Stimulated activated CD4-positive, alpha-beta T cell treated with anti-CD3 and anti-CD28 coated beads, Interleukin-1b, Interleukin-23, amount 100 ng/mL, for 48 hours (primary cell): ENCODE measurements at regions not wholly inside any gene's neighbourhood (a gene's known extent, or its start where the extent isn't known, plus 50 kb on each side); places are given as distances from the start of the nearest gene placed in this dataset.

Source experiments
- DNase-seq: peaks from one replicate; pipeline ENCODE4 v3.0.0-alpha.2; 2020

DNA sequence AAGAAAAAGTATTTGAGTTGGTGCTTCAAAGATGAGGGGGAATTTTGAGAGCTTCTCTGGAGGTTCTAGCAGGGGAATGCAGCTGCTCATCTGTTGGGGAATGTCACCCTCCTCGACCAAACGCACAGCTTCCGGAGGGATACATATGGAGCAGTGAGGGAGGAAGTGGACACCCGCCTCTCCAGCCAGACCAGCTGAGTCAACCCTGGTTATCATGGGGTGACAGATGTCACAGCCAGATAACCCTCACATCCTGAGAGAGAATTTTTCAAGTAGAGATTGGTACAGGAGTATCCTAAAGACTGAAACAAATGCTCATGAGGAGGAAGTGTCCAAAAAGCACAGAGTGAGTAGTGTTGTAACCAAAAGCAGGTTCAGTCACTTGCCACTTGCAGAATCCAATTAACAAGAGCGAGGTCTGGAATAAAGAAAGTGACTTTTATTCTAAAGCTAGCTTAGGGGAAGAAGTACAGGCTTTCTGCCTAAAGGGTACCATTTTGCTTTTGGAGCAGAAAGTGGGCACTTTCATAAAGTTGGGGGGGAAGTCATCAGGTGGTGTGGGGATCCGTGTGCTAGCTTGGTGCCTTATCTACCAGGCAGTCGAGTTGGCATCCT, 395.2 kb downstream of the RAD51AP2 start:
- DNase-seq = no peak

DNA sequence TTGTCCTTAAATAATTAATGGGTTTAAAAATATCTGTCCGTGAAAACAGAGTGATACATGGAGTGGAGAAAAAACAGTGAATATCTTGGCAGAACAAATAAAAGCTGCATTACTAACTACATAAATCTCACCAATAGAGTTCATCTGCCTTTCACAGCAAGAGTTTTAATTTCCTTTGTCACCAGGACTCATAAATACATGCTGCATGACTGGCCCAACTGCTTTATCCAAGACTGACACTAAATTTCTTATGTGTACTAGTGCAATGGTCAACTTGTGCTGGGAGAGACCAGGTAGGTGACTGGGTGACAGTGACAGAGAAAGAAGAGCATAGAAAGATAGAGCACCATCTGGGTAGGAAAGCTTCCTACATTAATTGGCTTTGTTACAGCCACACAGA, 402.8 kb downstream of the RAD51AP2 start:
- no peak for DNase-seq

- no peak for DNase-seq
Observed at GRCh38 chr2:17115042-17115441, 403.2 kb downstream of the RAD51AP2 start.

DNA sequence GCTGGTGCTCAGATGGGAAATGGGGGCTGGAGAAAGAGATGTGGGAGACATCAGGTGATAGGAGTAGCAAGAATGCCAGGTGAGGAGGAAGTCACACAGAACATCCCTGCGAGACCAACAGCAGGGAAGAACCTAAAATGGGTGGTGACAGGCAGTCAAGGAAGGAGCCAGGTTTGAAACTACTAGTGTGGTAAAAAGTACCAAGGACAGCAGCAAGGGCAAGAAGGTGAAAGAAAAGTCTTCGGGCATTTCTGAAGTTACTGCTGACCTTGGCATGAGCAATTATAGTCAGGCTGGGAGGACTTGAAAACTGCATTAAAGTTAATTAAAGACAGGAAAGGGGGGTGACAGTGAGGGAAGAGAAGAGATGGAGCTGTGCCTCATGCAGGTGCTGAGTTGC, 410.4 kb downstream of the RAD51AP2 start:
- DNase-seq = no peak

GRCh38 chr2:17107151-17107550, 411.1 kb downstream of the RAD51AP2 start:
- no peak for DNase-seq

- DNase-seq = no peak
Observed at GRCh38 chr2:17106418-17106817, 411.8 kb downstream of the RAD51AP2 start.

DNA sequence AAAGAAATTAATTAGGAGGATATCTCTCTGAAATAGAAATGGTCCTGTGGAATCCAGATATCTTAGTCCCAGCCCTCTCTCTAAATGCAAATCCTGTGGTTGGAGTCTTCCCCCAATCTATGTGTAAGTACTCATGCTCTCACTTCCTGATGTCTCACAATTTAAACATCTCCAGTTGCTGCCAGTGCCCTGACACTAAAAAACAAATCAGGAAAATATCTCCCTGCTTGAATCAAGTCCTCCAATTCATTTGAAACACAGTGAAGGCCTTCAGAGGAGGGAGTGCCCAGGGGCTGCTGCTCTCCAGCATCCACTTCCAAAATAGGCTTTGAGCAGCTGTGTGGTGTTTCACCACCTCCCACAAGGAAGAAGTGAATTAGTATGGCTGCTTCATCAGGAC, 413.8 kb downstream of the RAD51AP2 start:
- no peak for DNase-seq

DNA sequence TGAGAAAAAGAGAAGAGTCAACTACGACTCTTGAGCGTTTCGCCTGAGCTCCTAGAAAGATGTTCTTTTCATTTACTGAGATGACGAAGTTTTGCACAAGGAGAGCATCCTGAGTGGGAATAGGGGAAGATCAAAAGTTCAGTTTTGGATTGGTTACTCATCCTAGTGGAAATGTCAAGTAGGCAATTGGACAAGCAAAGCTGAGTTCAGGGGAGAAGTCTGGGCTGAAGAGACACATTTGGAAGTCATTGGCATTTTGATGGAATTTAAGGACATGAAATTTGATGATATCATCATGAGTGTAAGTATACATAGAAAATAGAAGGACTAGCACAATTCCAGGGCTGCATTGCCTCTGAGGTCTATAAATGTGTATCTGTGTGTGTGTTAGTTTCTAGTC, 416.6 kb downstream of the RAD51AP2 start:
- DNase-seq = no peak

DNA sequence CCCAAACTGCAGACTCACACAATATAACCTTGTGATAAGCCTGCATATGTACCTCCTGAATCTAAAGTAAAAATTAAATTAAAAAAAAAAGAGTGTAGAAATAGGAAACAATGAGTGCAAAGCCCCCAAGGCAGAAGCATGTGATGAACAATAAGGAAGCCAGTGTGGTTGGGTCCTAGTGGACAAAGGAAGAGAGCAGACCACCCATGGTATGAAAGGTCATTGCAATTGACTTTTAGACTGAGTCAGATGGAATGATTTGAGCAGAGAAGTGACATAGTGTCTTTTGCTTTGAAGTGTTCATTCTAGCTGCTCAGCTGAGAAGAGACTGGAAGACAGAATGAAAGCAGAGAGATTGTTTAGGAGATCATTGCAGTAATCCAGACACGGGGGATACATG, 417.1 kb downstream of the RAD51AP2 start:
- no peak for DNase-seq

DNA sequence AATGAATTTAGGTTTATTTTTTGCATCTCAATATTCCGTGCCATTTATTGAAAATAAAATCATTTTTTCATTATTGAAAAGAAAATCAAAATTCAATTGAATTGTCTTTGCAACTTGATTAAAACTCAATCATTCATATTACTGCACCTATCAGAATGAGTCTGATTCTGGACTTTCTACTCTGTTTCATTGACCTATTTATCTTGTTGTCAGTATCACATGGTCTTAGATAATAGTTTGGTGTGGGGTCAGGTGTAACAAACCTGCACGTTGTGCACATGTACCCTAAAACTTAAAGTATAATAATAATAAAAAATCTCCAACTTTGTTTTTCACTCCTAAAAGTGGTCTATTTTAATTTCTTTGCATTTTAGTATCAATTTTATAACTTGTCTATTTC, 422.9 kb downstream of the RAD51AP2 start:
- DNase-seq = no peak

GRCh38 chr2:17093712-17094111, 424.5 kb downstream of the RAD51AP2 start:
- no peak for DNase-seq

DNA sequence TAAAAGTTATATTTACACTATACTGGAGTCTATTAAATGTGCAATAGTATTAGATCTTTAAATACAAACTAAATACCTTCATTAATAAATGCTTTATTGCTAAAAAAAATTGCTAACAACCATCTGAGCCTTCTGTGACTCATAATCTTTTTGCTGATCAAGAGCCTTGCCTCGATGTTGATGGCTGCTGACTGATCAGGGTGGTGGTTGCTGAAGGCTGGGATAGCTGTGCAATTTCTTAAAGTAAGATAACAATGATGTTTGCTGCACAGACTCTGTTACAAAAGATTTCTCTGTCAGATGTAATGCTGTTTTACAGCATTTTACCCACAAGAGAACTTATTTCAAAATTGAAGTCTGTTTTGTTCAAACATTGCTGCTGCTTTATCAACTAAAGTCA, 421.4 kb upstream of the CYRIA start:
- DNase-seq = no peak

- no peak for DNase-seq
Observed at GRCh38 chr2:17085546-17086202, 420.0 kb upstream of the CYRIA start.

GRCh38 chr2:17084877-17085276, 419.2 kb upstream of the CYRIA start:
- DNase-seq = no peak

- no peak for DNase-seq
Observed at GRCh38 chr2:17083902-17084301, 418.3 kb upstream of the CYRIA start.

- no peak for DNase-seq
Observed at GRCh38 chr2:17079262-17079661, 413.6 kb upstream of the CYRIA start.

DNA sequence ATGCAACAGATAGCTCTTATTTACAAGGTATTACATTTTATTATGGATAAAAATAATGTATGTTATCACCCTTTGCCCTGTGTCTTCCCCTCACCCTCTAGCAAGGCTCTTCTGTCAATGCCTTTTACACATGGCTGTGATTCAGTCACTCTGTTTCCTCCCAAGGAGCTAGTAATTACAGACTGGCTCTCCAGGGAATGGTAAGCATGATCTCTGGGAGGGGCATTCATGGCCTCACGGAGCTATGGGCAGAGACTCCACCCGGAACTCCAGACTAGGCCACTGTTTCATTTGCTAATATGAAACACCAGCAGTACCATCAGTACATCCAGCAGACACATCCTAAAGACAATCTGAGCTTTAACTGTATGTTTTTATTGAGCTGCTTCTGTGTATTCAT, 410.9 kb upstream of the CYRIA start:
- DNase-seq = no peak

DNA sequence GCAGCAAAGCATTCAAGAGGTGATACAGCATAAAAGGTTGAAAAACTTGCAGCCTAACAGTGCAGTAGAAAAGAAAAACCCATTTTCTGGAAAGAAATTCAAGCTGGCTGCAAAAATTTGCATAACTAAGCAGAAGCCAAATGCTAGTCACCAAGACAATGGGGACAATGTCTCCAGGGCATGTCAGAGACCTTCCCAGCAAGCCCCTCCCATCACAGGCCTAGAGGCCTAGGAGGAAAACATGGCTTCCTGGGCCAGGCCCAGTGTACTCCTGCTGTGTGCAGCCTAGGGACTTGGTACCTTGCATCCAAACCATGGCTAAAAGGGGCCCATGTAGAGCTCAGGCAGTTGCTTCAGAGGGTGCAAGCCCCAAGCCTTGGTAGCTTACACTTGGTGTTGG, 405.1 kb upstream of the CYRIA start:
- no peak for DNase-seq

GRCh38 chr2:17069564-17069963, 403.9 kb upstream of the CYRIA start:
- no peak for DNase-seq

GRCh38 chr2:17068021-17068420, 402.4 kb upstream of the CYRIA start:
- DNase-seq = no peak

DNA sequence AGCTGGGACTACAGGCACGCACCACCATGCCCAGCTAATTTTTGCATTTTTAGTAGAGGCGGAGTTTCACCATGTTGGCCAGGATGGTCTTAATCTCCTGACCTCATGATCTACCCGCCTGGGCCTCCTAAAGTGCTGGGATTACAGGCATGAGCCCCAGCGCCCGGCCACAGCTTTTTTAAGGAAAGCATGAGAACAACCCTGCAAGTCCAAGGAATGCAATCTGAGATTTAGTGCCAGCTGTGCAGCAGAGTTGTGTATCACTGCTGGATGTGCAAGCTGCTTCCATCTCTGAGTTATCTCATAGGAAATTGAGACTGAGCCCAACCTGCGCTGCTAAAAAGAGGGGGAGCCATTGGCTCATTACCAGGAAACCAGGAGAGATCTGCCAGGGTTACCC, 399.9 kb upstream of the CYRIA start:
- no peak for DNase-seq

DNA sequence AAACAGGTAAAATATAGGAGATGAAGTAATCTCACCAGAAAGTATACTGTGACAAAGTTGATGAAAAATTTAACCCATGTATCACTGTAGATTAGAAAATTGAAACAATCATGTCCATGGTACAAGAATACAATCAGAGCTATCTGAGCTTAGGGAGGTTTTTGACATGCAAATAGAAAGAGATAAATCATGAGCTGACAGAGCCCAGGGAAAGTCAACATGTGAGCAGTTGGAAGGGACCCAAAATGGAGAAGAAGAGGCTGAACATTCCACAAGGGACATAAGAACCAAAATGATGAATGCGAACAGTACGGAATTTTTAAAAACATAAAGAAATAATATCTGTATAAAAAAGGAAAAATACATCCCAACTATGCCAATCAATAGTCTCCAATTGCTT, 395.4 kb upstream of the CYRIA start:
- no peak for DNase-seq

- DNase-seq = no peak
Observed at GRCh38 chr2:17059458-17059857, 393.8 kb upstream of the CYRIA start.

GRCh38 chr2:17058772-17059402, 393.3 kb upstream of the CYRIA start:
- no peak for DNase-seq
